A673 (cell line): ENCODE measurements at regions not wholly inside any gene's neighbourhood (a gene's known extent, or its start where the extent isn't known, plus 50 kb on each side); places are given as distances from the start of the nearest gene placed in this dataset.

Source experiments
- BruUV-seq: library from RNA; stranded (reverse); fragments of 400-500 nt; replicated peaks from 2 replicates; lab custom pipeline; 2021; lab: Mats Ljungman, UMichigan
- CTCF ChIA-PET: fragments of 300-600 bp; sonication (Branson Sonifier 250); formaldehyde crosslinking; loops from one replicate; lab custom pipeline; 2022; ENCODE audit warnings: antibody characterized with exemption; lab: Charles Lee
- POLR2A ChIA-PET: fragments of 300-600 bp; sonication (Branson Sonifier 250); formaldehyde crosslinking; loops from one replicate; lab custom pipeline; 2022; ENCODE audit warnings: antibody characterized with exemption; ENCODE audit not compliant: low non-redundant PET; lab: Charles Lee
- DNase-seq: peaks from one replicate; pipeline ENCODE4 v3.0.0-alpha.2; 2015; ENCODE audit warnings: low spot score
- H3K27ac ChIP-seq: fragments of 200-600 bp; sonication (generic); 2 replicates; pipeline ENCODE4 v1.5.1; 2016; ENCODE audit warnings: mixed run types, low read depth, mild to moderate bottlenecking, mixed read lengths, antibody characterized with exemption, low read length; ENCODE audit not compliant: poor library complexity, severe bottlenecking
- H3K27me3 ChIP-seq: fragments of 200-600 bp; sonication (generic); replicated peaks from 2 replicates; pipeline ENCODE4 v1.6.1; 2017; ENCODE audit warnings: mixed run types, low read depth, mild to moderate bottlenecking, mixed read lengths, antibody characterized with exemption, low read length; ENCODE audit not compliant: insufficient read depth, poor library complexity
- H3K36me3 ChIP-seq: fragments of 200-600 bp; sonication (generic); 2 replicates; pipeline ENCODE4 v1.6.1; 2016; ENCODE audit warnings: mixed run types, mild to moderate bottlenecking, mixed read lengths, antibody characterized with exemption, low read length; ENCODE audit not compliant: insufficient read depth, poor library complexity, severe bottlenecking
- H3K4me1 ChIP-seq: fragments of 200-600 bp; sonication (generic); 2 replicates; pipeline ENCODE4 v1.6.1; 2017; ENCODE audit warnings: mixed run types, mild to moderate bottlenecking, mixed read lengths, antibody characterized with exemption, low read length; ENCODE audit not compliant: insufficient read depth, poor library complexity, severe bottlenecking
- H3K4me3 ChIP-seq: fragments of 200-600 bp; sonication (generic); 2 replicates; pipeline ENCODE4 v1.5.1; 2016; ENCODE audit warnings: low read depth, mixed run types, mild to moderate bottlenecking, mixed read lengths, low read length; ENCODE audit not compliant: poor library complexity, severe bottlenecking
- H3K9me3 ChIP-seq: fragments of 200-600 bp; sonication (generic); 2 replicates; pipeline ENCODE4 v1.6.1; 2016; ENCODE audit warnings: mixed run types, low read depth, mild to moderate bottlenecking, mixed read lengths, antibody characterized with exemption, low read length; ENCODE audit not compliant: poor library complexity, severe bottlenecking
- CTCF ChIP-seq: fragments of 300-800, 200-600 bp; sonication (generic); conservative IDR thresholded peaks from 2 replicates; pipeline ENCODE4 v1.5.1; 2017; ENCODE audit warnings: low read depth, mild to moderate bottlenecking, antibody characterized with exemption, low read length, moderate library complexity, mixed read lengths
- EZH2 ChIP-seq: fragments of 200-600 bp; sonication (generic); IDR thresholded peaks from 2 replicates; pipeline ENCODE4 v1.6.1; 2017; ENCODE audit warnings: borderline replicate concordance, low read depth, mild to moderate bottlenecking, mixed read lengths, antibody characterized with exemption, low read length; ENCODE audit not compliant: poor library complexity, severe bottlenecking
- intact Hi-C: fragments of 100-400 bp; cut with micrococcal nuclease; formaldehyde crosslinking; loops from one replicate; pipeline ENCODE4 v1.10.0; 2022; ENCODE audit not compliant: unreplicated experiment

- no peak overlapping the region for H3K4me3 ChIP-seq
- no TSS peak for BruUV-seq
- H3K36me3 ChIP-seq = no peaks in the 10 kb centered on the region
- POLR2A ChIA-PET = no interaction called here
- H3K9me3 ChIP-seq = peaks cover 6% of the 10 kb centered on the region
- TF ChIP-seq CTCF = no peak
- TF ChIP-seq EZH2 = no peak
- no peak overlapping the region for H3K27ac ChIP-seq
- no peaks in the 10 kb centered on the region for H3K4me1 ChIP-seq
- CTCF ChIA-PET = no interaction called here
- no peak for DNase-seq
- intact Hi-C loops = no loop called here
- no peaks in the 10 kb centered on the region for H3K27me3 ChIP-seq
Observed at GRCh38 chr5:24026288-24026687, 518.9 kb downstream of the PRDM9 start.

GRCh38 chr5:24042688-24043087, 535.3 kb downstream of the PRDM9 start:
- TF ChIP-seq CTCF (no peak), EZH2 (no peak)
- BruUV-seq = no TSS peak
- Histone ChIP-seq H3K9me3 (no peaks in the 10 kb centered on the region), H3K36me3 (no peaks in the 10 kb centered on the region), H3K4me3 (no peak overlapping the region), H3K27me3 (no peaks in the 10 kb centered on the region), H3K4me1 (no peaks in the 10 kb centered on the region), H3K27ac (no peak overlapping the region)
- ChIA-PET POLR2A (no interaction called here), CTCF (no interaction called here)
- DNase-seq = no peak
- intact Hi-C loops = no loop called here

- no peak for DNase-seq
- H3K4me1 ChIP-seq = no peaks in the 10 kb centered on the region
- no peaks in the 10 kb centered on the region for H3K9me3 ChIP-seq
- H3K4me3 ChIP-seq = no peak overlapping the region
- no peaks in the 10 kb centered on the region for H3K36me3 ChIP-seq
- CTCF ChIA-PET = no interaction called here
- POLR2A ChIA-PET = no interaction called here
- TF ChIP-seq CTCF (no peak), EZH2 (no peak)
- intact Hi-C loops = no loop called here
- no TSS peak for BruUV-seq
- H3K27ac ChIP-seq = no peak overlapping the region
- H3K27me3 ChIP-seq = no peaks in the 10 kb centered on the region
Observed at GRCh38 chr5:24045046-24045445, 537.6 kb downstream of the PRDM9 start.
